Activated CD4-positive, CD25-positive, alpha-beta regulatory T cell (primary cell): ENCODE measurements at regions not wholly inside any gene's neighbourhood (a gene's known extent, or its start where the extent isn't known, plus 50 kb on each side); places are given as distances from the start of the nearest gene placed in this dataset.
"Not testable (repeated sequence)": the region's sequence is repeated elsewhere in the genome, so short reads cannot be mapped to it uniquely, and the experiment has no call there.

Experiments
- DNase-seq, 4 experiments: peaks; one replicate each; lab custom pipeline; 2025; lab: John Stamatoyannopoulos, UW

GRCh38 chr3:20395692-20396091, 209.7 kb upstream of the SGO1 start:
- DNase-seq: no peak

DNA sequence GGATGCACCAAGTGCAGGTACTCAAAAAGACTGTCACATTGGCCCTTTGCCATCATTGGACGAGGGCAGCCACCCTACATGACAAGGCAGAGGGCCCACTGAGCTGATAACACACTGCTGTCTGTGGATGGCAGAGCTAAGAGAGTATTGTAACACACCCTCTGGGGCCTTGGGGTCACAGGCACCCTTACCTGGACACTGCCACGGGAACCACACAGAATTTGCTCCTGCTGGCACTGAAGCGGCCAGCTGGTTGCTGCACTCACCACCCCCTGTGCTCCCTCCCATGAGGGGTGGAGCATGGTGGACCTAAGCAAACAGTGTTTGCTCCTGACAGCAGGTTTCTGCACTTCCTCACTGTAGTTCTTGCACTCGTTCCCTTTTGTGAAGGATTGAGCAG, 208.2 kb upstream of the SGO1 start:
- no peak for DNase-seq

GRCh38 chr3:20391644-20392043, 205.6 kb upstream of the SGO1 start:
- DNase-seq: no peak

DNA sequence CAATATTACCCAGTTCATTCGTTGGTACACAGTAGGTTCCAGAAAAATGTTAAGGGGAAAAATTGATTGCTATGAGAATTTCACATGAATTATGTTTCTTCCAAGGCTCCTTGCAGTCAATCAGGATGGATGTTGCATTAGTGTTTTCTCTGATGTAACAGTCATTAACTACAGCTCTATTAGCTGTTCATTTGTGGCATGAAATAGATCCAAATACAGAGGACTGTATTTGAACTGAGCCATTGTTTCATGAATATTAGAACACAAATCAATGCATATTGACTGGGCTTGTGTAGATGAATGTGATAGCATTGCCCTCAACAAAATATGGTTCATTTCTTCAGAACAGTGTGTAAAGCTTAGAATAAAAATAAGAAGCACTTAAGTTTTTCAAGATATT, 203.0 kb upstream of the SGO1 start:
- DNase-seq: no peak

DNA sequence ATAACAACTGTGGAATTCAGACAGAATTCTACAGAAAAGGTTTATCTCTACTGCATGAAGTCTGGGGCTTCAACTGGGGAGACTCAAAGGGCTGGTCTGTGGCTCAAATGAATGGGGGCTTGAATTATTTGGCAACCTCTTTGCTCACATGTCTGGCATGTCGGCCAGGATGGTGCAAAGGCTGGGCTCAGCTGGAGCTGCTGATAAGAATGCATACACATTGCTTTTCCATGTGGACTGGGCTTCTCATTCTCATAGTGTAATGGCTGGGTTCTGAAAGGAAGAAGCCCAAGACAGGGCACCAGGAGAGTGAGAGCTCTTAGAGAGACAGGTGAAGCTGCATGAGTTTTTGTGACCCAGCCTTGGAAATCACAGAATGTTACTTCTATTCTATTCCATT, 194.3 kb upstream of the SGO1 start:
- no peak for DNase-seq

DNA sequence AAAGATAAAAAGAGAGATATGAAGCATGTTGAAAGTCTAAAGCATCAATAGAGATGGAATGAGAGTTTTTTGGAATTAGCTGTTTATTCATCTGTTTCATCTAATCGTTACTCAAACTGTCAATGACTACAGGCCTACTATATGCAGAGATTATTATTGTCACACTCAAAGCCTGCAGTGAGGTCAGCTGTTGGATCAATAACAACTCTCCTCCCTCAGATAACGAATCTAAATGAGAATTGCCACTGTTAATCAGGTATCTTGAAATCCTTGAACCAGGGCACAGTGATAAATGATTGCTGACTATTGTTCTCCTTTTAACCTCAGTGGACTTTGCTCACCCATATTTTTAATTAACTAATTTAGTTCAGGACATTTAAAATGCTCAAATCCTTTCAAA, 192.3 kb upstream of the SGO1 start:
- no peak for DNase-seq

DNA sequence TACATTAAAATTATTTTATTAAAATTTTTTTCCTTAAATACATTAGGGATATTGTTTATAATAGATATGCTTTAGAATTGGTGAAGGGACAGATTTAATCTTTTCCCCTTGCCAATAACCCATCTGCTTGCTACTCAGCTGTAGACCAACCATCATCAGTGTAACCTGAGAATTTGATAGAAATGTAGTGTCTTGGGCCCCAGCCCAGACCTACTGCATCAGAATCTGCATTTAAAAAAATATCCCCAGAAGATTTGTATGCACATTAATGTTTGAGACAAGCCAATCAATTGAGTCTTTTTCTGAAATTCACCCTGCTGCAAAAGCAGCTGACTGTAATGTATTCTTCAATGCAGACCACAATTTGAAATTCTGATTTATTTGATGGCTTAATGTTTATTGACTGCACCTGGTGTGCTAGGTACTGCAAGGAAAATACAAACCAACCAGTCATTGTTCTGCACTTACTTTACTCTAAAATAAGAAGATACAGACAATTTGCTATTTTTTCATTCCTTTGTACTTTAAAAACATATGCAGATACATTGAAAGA, 190.7 kb upstream of the SGO1 start:
- DNase-seq: no peak

DNA sequence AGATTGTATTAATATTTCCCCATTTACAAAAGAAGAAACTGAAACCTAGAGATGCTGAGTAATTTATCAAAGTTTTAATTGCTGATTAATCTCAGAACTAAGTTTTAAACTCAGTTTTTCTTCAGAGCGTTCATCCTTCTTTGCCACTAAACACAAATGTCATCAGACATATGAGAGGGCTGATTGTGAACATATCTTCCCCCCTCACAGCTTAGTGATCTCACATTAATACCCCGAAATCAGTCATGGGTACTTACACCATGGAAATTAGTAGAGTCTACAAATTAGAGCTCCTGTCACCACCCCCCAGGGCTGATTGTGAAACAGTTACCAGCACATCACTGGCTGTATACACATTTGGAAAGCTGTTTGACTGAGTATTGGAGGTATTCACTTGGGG, 189.3 kb upstream of the SGO1 start:
- DNase-seq: no peak

- not testable (repeated sequence) for DNase-seq
Observed at GRCh38 chr3:20370273-20371063, 184.5 kb upstream of the SGO1 start.

- no peak for DNase-seq
Observed at GRCh38 chr3:20361000-20361399, 175.0 kb upstream of the SGO1 start.

- DNase-seq: no peak
Observed at GRCh38 chr3:20353286-20353685, 167.3 kb upstream of the SGO1 start.

- no peak for DNase-seq
Observed at GRCh38 chr3:20352546-20353179, 166.7 kb upstream of the SGO1 start.

DNA sequence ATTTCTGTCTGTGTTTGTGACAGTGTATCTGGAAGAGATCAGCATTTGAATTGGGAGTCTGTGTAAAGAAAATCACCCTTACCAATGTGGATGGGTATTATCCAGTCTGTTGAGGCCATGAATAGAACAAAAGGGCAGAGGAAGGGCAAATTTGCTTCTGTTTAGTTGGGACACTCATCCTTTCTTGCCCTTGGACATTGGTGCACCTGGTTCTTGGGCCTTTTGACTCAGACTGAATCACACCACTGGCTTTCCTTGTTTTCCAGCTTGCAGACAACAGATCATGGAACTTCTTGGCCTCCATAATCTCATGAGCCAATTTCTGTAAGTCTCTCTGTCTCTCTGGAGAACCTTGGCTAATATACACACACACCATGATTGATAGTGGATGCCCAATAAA, 164.4 kb upstream of the SGO1 start:
- no peak for DNase-seq

- no peak for DNase-seq
Observed at GRCh38 chr3:20346916-20347315, 160.9 kb upstream of the SGO1 start.

DNA sequence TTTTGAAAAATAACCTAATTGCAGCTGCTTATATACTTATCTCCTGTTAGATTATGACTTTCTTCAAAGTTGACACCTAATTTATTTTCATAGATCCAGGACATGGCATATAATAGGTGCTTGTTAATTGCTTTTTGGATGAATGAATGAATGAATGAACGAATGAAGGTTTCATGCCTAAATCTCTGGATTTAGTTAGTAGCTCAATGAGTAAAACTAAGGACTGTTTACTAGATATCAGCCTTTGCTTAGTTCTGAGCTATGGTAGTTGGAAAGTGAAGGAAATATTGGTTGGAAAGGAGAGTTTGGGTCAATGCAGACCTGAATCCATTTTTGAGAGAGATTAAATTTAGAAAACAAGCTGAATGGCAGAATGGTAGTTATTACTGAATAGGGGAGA, 160.4 kb upstream of the SGO1 start:
- no peak for DNase-seq

- DNase-seq: no peak
Observed at GRCh38 chr3:20344400-20344959, 158.5 kb upstream of the SGO1 start.

GRCh38 chr3:20343790-20344189, 157.8 kb upstream of the SGO1 start:
- DNase-seq: no peak

- peak; percentile 5 to 42 (median 9) for DNase-seq
Observed at GRCh38 chr3:20340324-20340928, 154.4 kb upstream of the SGO1 start.

DNA sequence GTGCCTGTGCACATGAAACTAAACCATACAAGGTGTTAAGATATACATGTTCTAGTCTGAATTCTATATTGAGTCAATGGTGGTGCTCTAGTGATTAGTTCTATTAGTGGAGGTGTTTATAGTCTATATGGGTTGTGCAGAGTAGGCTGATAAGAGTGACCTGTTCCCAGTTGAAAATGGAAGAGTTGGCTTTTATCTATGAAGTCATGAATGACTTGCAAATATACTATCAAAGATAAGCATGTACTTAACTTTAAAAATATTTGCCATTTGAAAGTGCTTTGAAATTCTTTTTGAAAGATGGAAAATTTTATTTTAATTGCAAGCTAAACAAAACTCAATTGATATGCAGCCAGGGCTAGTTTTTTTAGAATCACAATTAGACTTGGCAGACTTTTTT, 150.6 kb upstream of the SGO1 start:
- DNase-seq: no peak

- DNase-seq: no peak
Observed at GRCh38 chr3:20334842-20335241, 148.8 kb upstream of the SGO1 start.

GRCh38 chr3:20327889-20328288, 141.9 kb upstream of the SGO1 start:
- DNase-seq: no peak

- DNase-seq: no peak
Observed at GRCh38 chr3:20326541-20326940, 140.5 kb upstream of the SGO1 start.

DNA sequence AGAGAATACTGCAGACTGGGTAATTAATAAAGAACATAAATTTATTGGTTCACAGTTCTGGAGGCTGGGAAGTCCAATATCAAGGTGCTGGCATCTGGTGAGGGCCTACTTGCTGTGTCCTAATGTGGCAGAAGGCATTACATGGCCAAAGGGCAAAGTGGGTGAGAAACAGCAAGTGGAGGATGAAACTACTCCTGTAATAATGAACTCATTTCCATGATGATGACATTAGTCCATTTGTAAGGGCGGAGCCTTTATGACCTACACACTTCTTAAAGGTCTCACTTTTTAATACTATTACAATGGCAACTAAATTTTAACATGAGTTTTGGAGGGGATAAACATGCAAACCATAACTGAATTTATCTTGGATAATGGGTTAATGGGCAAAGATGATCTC, 139.6 kb upstream of the SGO1 start:
- no peak for DNase-seq
